ENCODE measurements at regions not wholly inside any gene's neighbourhood (a gene's known extent, or its start where the extent isn't known, plus 50 kb on each side); places are given as distances from the start of the nearest gene placed in this dataset.
A peak's percentile ranks its signal among the peaks of the same experiment; 100 is the strongest.

DNA sequence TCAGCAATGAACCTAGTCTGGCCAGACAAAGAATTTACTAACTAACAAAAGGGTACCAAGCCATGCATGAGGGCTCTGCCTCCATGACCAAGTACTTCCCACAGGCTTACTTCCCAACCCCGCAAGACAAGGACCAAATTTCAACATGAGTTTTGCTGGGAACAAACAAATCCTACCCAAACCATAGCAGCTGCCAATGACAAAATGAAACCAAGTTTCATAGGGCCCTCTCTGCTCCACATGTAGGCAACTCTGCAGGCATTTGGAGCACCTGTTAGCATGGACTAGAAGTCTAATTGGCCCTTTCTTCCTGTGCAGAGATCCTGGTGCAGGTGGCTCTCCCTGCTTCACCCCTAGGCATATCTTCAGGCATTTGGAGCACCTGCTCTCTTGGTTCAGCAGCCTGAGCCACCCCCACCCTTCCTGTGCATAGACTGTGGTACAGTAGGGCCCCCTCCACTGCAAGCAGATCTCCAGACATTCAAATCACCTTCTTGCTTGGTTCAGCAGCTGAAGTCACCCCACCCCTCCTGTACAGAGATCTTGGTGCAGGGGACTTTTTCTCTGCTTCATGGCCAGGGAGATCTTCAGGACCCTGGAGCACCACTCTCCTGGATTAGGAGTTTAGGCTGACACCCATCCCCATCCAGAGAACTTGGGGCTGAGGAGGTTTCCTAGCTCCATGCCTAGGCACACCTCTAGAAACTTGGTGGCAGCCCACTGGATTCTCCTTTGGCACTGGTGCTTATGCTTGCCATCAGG, 308.7 kb downstream of the RPAP3 start:
- Mint-ChIP-seq H3K27me3 (ENCODE audit: insufficient read depth, low read depth, poor library complexity) (peaks cover 2% of the 10 kb centered on the region), H3K27ac (no peak overlapping the region), H3K9me3 (peaks cover 18% of the 10 kb centered on the region), H3K4me3 (no peak overlapping the region), H3K36me3 (ENCODE audit: low read depth) (peaks cover 14% of the 10 kb centered on the region; the same call in 2 of the 3 replicates), H3K4me1 (peaks cover 2% of the 10 kb centered on the region; the same call in 1 of the 3 replicates)
- Histone ChIP-seq H3K4me1 (ENCODE audit: insufficient read depth) (peaks cover 7% of the 10 kb centered on the region), H3K9me2 (ENCODE audit: insufficient read depth) (0 out of 2 replicates have a peak, but pooled peaks cover 6% of the 10 kb centered on the region), H3K27me3 (ENCODE audit: insufficient read depth) (no peaks in the 10 kb centered on the region), H3K79me2 (replicated peaks; ENCODE audit: insufficient read depth) (no peaks in the 10 kb centered on the region), H3K4me3 (no peak overlapping the region), H3K27ac (ENCODE audit: low read depth) (no peak overlapping the region), H2AFZ (peak overlapping the region; percentile 0; the same call in 1 of the 2 replicates), H3K36me3 (ENCODE audit: insufficient read depth) (no peaks in the 10 kb centered on the region; the same call in 1 of the 2 replicates), H4K20me1 (replicated peaks; ENCODE audit: insufficient read depth) (no peaks in the 10 kb centered on the region), H3K4me2 (no peak overlapping the region), H3F3A (replicated peaks; ENCODE audit: low read depth) (no peaks in the 10 kb centered on the region)
- no peak for TF ChIP-seq POLR2AphosphoS5 (IDR thresholded peaks at IDR 0.05; ENCODE audit: low read depth)
- no peak for TF ChIP-seq JUNB (IDR thresholded peaks at IDR 0.05; ENCODE audit: unreplicated experiment)
- ATAC-seq: no peak
- no peak for DNase-seq (ENCODE audit: low spot score)

DNA sequence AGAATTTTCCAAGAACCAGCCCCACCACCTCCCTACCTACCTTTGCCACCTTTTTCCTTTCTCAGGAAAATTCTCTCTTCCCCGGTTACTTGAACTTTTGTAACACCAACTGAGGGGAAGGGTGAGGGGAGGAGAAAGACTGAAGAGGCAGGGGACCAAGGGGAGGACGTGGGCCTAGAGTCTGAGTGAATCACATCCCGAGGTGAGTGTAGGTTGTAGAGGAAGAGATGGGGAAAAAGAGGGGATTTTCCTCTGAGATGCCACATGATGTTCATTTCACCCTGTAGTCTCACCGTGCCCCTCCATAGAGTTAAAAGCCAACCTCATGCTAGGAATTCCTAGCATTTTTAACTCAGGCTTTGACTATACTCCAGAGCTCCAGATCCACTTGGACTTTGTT, 311.8 kb downstream of the RPAP3 start:
- Histone ChIP-seq H3K4me3 (no peak overlapping the region), H3K27ac (ENCODE audit: low read depth) (no peak overlapping the region), H3K36me3 (ENCODE audit: insufficient read depth) (no peaks in the 10 kb centered on the region; the same call in 1 of the 2 replicates), H3K27me3 (ENCODE audit: insufficient read depth) (no peaks in the 10 kb centered on the region), H3K4me2 (no peak overlapping the region), H3K79me2 (replicated peaks; ENCODE audit: insufficient read depth) (no peaks in the 10 kb centered on the region), H3F3A (replicated peaks; ENCODE audit: low read depth) (no peaks in the 10 kb centered on the region), H3K4me1 (ENCODE audit: insufficient read depth) (peaks cover 7% of the 10 kb centered on the region), H4K20me1 (replicated peaks; ENCODE audit: insufficient read depth) (no peaks in the 10 kb centered on the region), H2AFZ (peak overlapping the region; percentile 89), H3K9me2 (ENCODE audit: insufficient read depth) (peaks cover 11% of the 10 kb centered on the region; the same call in 1 of the 2 replicates)
- Mint-ChIP-seq H3K36me3 (ENCODE audit: low read depth) (peaks cover 14% of the 10 kb centered on the region; the same call in 2 of the 3 replicates), H3K9me3 (peaks cover 18% of the 10 kb centered on the region), H3K27ac (no peak overlapping the region), H3K4me3 (no peak overlapping the region), H3K4me1 (peaks cover 2% of the 10 kb centered on the region; the same call in 2 of the 3 replicates), H3K27me3 (ENCODE audit: insufficient read depth, low read depth, poor library complexity) (peaks cover 6% of the 10 kb centered on the region)
- peak; percentile 8 for DNase-seq (ENCODE audit: low spot score)
- no peak for ATAC-seq
- TF ChIP-seq, protein P1, sequence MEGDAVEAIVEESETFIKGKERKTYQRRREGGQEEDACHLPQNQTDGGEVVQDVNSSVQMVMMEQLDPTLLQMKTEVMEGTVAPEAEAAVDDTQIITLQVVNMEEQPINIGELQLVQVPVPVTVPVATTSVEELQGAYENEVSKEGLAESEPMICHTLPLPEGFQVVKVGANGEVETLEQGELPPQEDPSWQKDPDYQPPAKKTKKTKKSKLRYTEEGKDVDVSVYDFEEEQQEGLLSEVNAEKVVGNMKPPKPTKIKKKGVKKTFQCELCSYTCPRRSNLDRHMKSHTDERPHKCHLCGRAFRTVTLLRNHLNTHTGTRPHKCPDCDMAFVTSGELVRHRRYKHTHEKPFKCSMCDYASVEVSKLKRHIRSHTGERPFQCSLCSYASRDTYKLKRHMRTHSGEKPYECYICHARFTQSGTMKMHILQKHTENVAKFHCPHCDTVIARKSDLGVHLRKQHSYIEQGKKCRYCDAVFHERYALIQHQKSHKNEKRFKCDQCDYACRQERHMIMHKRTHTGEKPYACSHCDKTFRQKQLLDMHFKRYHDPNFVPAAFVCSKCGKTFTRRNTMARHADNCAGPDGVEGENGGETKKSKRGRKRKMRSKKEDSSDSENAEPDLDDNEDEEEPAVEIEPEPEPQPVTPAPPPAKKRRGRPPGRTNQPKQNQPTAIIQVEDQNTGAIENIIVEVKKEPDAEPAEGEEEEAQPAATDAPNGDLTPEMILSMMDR (conservative IDR thresholded peaks at IDR 0.05; ENCODE audit: low read depth in 2 of 2): no peak
- TF ChIP-seq ZNF114 (CRISPR knock-in tag; IDR thresholded peaks at IDR 0.05) (no peak), STAT1 (IDR thresholded peaks at IDR 0.05; ENCODE audit: unreplicated experiment) (no peak), EZH2 (IDR thresholded peaks at IDR 0.05; ENCODE audit: low read depth, unreplicated experiment) (no peak), EZH2phosphoT487 (IDR thresholded peaks at IDR 0.05; ENCODE audit: unreplicated experiment) (no peak), CREB1 (CRISPR knock-in tag; IDR thresholded peaks at IDR 0.05; ENCODE audit: low read depth) (no peak), JUNB (IDR thresholded peaks at IDR 0.05; ENCODE audit: unreplicated experiment) (no peak), POLR2AphosphoS5 (IDR thresholded peaks at IDR 0.05; ENCODE audit: low read depth) (no peak), NANOG (IDR thresholded peaks at IDR 0.05; ENCODE audit: borderline replicate concordance) (no peak)
- TF ChIP-seq, protein P2, sequence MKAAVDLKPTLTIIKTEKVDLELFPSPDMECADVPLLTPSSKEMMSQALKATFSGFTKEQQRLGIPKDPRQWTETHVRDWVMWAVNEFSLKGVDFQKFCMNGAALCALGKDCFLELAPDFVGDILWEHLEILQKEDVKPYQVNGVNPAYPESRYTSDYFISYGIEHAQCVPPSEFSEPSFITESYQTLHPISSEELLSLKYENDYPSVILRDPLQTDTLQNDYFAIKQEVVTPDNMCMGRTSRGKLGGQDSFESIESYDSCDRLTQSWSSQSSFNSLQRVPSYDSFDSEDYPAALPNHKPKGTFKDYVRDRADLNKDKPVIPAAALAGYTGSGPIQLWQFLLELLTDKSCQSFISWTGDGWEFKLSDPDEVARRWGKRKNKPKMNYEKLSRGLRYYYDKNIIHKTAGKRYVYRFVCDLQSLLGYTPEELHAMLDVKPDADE (IDR thresholded peaks at IDR 0.05): no peak
- TF ChIP-seq, protein P3, sequence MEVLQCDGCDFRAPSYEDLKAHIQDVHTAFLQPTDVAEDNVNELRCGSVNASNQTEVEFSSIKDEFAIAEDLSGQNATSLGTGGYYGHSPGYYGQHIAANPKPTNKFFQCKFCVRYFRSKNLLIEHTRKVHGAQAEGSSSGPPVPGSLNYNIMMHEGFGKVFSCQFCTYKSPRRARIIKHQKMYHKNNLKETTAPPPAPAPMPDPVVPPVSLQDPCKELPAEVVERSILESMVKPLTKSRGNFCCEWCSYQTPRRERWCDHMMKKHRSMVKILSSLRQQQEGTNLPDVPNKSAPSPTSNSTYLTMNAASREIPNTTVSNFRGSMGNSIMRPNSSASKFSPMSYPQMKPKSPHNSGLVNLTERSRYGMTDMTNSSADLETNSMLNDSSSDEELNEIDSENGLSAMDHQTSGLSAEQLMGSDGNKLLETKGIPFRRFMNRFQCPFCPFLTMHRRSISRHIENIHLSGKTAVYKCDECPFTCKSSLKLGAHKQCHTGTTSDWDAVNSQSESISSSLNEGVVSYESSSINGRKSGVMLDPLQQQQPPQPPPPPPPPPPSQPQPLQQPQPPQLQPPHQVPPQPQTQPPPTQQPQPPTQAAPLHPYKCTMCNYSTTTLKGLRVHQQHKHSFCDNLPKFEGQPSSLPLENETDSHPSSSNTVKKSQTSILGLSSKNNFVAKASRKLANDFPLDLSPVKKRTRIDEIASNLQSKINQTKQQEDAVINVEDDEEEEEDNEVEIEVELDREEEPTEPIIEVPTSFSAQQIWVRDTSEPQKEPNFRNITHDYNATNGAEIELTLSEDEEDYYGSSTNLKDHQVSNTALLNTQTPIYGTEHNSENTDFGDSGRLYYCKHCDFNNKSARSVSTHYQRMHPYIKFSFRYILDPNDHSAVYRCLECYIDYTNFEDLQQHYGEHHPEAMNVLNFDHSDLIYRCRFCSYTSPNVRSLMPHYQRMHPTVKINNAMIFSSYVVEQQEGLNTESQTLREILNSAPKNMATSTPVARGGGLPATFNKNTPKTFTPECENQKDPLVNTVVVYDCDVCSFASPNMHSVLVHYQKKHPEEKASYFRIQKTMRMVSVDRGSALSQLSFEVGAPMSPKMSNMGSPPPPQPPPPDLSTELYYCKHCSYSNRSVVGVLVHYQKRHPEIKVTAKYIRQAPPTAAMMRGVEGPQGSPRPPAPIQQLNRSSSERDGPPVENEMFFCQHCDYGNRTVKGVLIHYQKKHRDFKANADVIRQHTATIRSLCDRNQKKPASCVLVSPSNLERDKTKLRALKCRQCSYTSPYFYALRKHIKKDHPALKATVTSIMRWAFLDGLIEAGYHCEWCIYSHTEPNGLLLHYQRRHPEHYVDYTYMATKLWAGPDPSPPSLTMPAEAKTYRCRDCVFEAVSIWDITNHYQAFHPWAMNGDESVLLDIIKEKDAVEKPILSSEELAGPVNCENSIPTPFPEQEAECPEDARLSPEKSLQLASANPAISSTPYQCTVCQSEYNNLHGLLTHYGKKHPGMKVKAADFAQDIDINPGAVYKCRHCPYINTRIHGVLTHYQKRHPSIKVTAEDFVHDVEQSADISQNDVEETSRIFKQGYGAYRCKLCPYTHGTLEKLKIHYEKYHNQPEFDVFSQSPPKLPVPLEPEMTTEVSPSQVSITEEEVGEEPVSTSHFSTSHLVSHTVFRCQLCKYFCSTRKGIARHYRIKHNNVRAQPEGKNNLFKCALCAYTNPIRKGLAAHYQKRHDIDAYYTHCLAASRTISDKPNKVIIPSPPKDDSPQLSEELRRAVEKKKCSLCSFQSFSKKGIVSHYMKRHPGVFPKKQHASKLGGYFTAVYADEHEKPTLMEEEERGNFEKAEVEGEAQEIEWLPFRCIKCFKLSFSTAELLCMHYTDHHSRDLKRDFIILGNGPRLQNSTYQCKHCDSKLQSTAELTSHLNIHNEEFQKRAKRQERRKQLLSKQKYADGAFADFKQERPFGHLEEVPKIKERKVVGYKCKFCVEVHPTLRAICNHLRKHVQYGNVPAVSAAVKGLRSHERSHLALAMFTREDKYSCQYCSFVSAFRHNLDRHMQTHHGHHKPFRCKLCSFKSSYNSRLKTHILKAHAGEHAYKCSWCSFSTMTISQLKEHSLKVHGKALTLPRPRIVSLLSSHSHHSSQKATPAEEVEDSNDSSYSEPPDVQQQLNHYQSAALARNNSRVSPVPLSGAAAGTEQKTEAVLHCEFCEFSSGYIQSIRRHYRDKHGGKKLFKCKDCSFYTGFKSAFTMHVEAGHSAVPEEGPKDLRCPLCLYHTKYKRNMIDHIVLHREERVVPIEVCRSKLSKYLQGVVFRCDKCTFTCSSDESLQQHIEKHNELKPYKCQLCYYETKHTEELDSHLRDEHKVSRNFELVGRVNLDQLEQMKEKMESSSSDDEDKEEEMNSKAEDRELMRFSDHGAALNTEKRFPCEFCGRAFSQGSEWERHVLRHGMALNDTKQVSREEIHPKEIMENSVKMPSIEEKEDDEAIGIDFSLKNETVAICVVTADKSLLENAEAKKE (CRISPR knock-in tag; IDR thresholded peaks at IDR 0.05): no peak

Measured in GM23338 (cell line).